GM12872 (cell line): ENCODE measurements at regions not wholly inside any gene's neighbourhood (a gene's known extent, or its start where the extent isn't known, plus 50 kb on each side); places are given as distances from the start of the nearest gene placed in this dataset.

Experiments used
- TF ChIP-seq, protein P1 (sequence below): IDR thresholded peaks from 3 replicates; pipeline ENCODE4 v1.5.1; 2011; ENCODE audit warnings: low read depth, mild to moderate bottlenecking, low read length, moderate library complexity; ENCODE audit not compliant: insufficient read depth

DNA sequence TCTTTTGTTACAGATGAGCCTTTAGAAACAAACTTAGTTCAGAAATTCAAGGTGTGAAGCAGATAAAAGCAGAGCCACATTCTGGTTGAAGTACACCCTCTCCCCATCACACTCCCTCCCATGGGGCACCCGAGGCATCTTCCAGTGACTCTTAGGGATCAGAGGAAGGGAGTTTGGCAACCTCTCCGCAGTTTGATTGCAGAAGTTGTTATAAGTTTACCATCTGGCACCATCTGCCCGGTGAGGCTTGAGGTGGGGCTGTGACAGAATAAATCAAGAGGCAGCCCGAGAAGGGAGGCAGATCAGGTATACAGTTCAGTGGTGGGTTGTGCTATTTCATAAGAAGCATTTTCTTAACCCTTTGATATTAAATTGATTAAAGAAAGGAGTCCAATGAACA is 458.6 kb upstream of the CLINT1 start:
- TF ChIP-seq, protein P1, sequence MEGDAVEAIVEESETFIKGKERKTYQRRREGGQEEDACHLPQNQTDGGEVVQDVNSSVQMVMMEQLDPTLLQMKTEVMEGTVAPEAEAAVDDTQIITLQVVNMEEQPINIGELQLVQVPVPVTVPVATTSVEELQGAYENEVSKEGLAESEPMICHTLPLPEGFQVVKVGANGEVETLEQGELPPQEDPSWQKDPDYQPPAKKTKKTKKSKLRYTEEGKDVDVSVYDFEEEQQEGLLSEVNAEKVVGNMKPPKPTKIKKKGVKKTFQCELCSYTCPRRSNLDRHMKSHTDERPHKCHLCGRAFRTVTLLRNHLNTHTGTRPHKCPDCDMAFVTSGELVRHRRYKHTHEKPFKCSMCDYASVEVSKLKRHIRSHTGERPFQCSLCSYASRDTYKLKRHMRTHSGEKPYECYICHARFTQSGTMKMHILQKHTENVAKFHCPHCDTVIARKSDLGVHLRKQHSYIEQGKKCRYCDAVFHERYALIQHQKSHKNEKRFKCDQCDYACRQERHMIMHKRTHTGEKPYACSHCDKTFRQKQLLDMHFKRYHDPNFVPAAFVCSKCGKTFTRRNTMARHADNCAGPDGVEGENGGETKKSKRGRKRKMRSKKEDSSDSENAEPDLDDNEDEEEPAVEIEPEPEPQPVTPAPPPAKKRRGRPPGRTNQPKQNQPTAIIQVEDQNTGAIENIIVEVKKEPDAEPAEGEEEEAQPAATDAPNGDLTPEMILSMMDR: no peak

DNA sequence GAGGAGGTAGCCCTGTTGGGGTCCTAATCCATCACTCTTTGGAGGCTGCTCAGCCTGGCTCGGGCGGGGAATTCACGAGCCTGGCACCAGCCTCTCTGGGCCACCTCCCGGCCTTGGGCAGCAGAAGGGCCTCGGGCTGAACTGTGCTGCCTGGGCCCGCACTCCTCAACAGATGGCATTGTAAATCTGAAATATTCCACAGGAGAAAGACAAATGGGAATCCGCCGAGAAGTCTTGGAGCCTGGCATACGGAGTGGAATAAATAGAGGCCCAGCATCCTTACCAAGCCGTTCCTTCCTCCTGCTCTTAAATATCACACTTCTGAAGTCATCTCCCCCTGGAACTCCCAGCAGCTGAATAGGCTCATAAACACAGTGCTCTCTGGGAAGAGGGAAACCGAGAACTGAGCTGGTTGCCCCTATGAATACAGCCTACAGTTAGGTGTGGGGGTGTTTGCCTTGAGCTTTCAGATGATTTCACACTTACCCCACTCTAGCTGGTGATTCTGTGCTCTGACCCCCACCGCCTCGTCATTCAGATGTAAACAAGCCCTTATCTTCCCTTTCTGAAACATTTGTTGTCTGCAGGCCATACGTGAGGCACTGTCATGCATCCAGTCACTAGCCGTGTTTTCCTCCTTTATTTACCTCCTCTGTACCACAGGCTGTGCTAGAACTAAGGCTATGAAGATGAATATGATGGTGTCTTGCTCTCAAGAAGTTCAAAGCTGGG is 455.0 kb upstream of the CLINT1 start:
- TF ChIP-seq, protein P1: no peak

DNA sequence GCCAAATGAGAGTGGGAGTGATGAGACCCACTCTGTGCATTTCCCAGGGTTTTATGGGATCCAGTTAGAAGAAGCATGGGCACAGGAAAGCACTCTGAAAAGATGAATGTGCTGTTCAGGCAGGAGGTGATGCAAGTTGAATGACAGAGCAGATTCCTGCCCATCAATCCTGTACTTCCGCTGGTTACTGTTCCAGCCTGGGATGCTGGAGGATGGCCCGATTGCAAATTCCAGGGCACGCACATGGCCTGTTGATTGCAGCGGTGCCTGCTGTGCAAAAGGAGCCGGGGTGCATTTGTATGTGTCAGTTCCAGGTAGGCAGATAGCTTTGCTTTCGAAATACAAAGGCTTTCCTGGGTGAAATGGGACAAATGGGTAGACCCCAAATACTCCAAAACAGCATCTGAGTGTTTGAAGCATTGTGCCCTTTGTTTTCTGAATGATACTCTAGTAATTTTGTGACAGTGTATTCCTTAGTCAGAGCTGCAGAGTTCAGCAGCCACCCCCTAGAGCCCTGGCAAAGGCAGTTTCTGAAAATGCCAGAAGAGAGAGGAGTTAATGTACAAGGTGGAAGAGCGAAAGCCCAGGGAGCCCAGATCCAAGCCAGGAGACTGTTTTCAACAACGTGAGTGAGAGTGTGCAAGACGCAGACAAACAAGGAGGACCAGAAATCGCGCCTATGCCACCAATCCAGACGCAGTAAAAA is 454.2 kb upstream of the CLINT1 start:
- TF ChIP-seq, protein P1: no peak

DNA sequence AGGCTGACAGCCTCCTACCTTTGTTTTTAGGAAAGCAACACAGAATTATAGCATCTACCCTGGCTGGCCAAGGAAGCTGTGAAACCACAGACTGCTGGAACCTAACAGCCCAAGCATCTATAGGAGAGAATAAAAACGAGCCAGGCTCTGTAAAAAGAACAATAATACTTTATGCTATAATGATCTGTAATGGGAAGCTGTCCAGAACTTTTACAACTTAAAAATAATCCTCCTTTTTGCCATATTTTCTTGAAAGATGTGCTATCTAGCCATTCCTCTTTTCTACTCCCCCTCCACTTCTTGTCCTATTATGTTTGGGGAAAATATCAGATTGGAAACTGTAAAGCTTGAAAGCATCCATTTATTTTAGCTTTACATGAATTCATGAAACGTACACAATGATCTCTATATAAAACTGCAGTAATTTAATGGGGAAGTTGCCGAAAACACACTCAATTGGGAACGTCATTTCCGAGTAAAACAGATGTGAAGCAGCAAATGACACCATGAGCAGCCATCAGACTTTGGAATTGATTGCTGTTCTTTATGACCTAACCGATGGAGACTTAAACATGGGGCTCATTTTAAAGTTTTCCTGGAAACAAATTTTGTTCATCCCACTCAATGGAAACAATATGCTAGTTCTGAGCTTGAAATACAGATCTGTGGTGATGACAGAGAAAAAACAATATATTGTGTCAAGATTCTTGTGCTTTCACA is 450.3 kb upstream of the CLINT1 start:
- TF ChIP-seq, protein P1: no peak

DNA sequence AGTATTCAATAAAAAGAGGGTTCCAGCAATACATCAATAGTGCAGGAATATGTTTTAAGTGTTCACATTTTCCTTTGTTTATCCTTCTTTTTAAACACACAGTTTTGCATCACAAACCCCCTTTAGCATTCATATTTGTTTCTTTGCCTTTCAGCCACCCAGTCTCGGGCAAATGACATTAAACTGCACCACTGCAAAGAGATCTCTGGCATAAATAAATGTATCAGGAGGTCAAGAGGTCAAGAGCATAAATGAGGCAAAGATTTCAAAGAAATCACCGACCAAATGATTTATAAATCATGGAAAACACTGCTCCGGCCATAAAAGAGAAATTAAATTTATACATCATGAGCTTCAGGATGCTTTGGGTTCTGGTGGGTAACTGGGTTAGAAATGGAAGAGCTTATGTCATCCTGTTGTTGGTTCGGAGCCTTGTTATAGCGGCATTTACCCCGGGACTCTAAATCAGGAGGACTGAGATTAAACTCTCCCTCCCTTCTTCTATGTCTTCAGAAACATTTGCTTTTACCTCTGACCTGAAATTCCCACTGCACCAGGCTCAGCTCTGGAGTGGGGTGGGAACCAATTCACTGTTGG is 449.6 kb upstream of the CLINT1 start:
- TF ChIP-seq, protein P1: no peak

DNA sequence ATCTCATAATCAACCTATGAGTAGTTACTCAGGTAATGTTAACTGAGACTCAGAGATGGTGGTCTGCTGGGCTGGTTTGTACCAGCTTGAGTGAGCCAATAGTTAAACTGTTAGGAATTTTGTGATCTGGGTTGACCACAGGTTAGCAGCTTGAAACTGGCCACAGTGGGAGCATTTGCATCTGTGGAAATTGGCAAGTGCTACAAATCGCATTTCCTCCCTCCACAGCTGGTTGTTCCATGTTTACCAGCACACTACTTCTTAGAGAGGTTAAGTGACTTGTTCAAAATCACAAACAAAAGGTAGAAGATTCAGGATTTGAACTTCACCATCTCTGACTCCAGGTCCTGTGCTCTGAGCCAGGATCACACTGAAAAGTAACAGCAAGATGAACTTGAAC is 446.9 kb upstream of the CLINT1 start:
- TF ChIP-seq, protein P1: no peak

DNA sequence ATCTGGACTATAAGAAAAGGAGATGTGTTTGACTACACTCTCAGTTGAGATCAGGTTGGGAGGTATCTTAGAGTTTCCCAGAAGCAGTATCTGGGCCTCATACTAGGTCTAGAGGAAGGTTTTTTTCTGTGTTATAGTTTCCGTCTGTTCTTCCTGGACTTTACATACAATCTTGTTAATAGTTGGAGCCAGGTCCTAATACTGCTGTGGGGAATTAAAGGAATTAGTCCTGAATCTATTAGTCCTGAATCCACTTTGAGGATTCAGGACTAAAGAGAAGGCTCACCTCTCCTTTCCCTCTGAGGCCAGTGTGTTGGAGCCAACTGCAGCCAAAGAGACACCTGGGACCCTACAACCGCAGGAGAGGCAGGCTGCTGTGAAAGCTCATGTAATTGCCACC is 445.7 kb upstream of the CLINT1 start:
- TF ChIP-seq, protein P1: no peak
